ENCODE measurements at regions not wholly inside any gene's neighbourhood (a gene's known extent, or its start where the extent isn't known, plus 50 kb on each side); places are given as distances from the start of the nearest gene placed in this dataset.
"Not testable (repeated sequence)": the region's sequence is repeated elsewhere in the genome, so short reads cannot be mapped to it uniquely, and the experiment has no call there.

GRCh38 chr5:82969221-82969976 is 107.8 kb downstream of the TMEM167A start:
- TF ChIP-seq CTCF (IDR thresholded peaks at IDR 0.05); PHF8 (IDR thresholded peaks at IDR 0.05; ENCODE audit: borderline replicate concordance, low read depth); RARB (CRISPR knock-in tag; IDR thresholded peaks at IDR 0.05); ESRRA (IDR thresholded peaks at IDR 0.05; ENCODE audit: borderline replicate concordance, low read length); CHD2 (IDR thresholded peaks at IDR 0.05; ENCODE audit: low read length, partially characterized antibody); SMC3 (IDR thresholded peaks at IDR 0.05); POLR2A (IDR thresholded peaks at IDR 0.05; ENCODE audit: low read length): not testable (repeated sequence)
- TF ChIP-seq RFX5 (IDR thresholded peaks at IDR 0.05) = 0 out of 2 replicates have a peak, but pooled peaks have one; percentile 45
- TF ChIP-seq, protein P1, sequence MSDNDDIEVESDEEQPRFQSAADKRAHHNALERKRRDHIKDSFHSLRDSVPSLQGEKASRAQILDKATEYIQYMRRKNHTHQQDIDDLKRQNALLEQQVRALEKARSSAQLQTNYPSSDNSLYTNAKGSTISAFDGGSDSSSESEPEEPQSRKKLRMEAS (IDR thresholded peaks at IDR 0.05) = not testable (repeated sequence)
